Stimulated activated CD8-positive, alpha-beta memory T cell treated with anti-CD3 and anti-CD28 coated beads, Interleukin-4, amount 100 ng/mL, for 48 hours (primary cell): ENCODE measurements at regions not wholly inside any gene's neighbourhood (a gene's known extent, or its start where the extent isn't known, plus 50 kb on each side); places are given as distances from the start of the nearest gene placed in this dataset.

Experiments
- DNase-seq: peaks from one replicate; pipeline ENCODE4 v3.0.0-alpha.2; 2020

DNA sequence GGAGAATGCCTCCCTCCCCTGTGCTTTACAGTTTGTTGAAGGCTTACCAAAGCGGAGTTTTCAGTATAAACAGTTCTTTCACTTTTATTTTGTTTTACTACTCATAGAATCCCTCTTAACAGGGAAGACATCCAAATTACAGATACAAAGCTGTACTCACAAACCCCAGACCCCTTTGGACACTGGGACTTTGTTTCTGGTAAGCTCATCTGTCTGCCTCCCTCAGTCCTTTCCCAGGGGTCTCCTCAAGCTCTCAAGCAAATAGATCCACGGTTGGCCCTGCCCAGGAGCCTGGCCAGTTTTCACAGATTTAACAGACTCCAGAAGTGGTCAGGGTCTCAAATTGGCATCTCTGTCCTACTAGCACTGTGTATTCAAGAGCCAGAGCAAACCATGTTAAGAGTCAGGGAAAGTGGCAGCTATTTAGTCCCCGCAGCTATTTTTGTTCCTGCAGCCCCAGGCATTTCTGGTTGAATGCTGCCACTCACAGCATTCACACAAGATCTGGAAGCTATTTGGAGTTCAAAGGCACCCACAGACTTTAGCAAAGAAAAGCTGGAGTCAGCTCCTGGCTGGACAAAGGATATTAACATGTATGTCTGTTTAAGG, 54.2 kb downstream of the TMEM100 start:
- no peak for DNase-seq

DNA sequence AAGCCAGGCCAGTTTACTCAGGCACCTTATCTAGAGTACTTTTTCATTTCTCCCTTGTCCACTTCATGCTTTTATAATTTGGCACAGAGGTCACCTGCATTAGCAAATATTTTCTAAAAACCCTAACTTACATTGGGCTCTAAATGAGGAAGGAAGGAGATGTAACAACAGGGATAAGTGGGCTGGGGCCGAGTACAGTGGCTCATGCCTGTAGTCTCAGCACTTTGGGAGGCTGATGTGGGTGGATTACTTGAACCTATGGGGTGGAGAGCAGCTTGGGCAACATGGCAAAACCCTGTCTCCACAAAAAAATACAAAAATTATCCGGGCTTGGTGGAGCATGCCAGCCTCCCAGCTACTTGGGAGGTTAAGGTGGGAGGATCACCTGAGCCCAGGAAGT, 55.9 kb downstream of the TMEM100 start:
- no peak for DNase-seq

DNA sequence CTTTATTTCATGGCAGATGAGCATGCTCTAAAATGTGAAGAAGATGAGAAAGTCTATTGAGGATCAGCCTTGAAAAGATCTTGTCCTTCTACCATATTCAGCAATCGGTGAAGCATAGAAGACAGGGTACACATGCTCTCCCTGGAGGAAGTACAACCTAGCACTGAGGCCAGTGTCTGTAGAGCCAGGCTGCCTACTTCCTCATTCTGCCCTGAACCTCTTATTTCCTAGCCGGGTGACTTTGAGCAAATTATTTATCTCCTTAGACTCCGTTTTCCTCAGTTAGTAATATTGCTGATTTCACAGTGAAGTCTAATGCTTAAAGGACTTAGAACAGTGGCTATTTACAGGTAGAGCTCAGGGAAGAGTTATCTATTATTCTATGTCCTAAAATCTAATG, 58.4 kb downstream of the TMEM100 start:
- no peak for DNase-seq

DNA sequence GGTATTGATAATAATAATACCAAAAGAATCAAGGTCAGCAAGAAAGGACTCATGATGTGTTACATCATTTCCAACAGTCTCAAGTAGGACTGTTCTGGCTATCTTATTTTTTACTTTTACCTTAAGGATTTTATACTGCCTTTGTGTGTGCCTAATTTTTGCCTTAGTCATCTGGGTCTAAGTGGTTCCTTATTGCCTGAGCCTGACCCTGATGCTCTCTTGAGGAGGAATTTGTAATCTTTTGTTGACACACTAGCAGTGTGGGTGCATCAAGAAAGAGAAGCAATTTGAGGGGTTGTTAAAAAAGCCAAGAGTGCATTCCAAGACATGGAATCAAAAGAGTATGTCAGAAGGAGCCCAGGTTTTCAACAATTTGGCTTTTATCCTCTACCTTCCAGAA, 59.3 kb downstream of the TMEM100 start:
- no peak for DNase-seq

DNA sequence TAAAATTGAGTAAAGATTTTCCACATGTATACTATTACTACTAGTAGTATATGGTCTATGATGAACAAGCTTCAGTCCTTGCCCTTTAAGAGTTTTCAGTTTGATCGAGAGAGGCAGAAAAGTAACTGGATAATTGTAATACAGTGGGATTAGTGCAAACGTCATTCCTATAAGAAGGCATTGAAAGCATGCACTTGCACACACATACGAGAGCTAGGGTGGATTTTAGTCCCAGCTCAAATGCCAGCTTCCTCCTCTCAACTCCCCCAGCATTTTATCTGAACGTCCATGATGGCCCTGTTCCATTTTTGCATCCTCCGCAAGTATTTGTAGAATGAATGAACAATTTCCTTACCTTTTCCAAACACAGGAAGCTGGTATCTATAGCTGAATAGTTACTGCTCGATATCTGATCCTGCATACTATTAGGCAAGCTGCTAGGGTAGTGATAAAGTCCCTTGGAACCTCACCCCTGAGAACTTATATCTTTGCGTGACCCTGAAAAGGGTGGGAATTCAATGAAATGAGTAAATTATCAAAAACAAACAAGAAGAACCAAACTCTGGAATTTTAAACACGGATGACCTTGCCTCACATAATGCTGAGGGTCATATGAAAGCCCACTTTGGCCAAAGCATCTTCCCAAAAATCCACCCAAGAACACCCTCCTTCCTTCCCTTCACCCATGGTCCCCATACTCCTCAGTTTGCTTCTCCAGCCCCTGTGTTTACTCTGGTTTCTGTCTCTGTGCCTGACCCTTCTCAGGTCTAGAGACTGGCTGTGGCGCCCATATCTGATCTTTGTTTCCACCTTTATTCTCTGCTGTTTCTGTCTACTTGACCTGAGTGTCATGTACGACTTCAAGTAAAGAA, 60.5 kb downstream of the TMEM100 start:
- DNase-seq: no peak

DNA sequence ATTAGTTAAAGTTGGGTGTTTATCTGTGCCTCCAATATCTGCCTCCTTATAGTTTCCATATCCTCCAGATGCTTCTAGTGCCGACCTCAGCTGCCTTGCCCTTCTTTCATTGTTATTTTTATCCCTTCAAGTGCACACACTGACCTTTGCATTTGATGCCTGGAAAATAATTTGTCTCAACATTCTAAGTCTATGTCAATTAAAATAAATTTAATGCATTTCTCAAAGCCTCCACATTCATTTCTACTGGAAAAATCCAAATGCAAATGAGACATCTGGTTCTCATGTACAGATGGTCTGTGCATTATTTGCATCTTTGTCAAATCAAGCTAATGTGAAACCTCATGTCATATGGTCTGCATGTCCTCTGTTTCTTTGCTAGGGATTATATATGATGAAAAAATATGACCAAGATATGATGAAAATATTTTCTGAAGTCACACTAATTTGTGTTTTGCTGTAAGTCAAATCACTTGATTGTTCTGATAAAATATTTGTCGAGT, 61.4 kb downstream of the TMEM100 start:
- no peak for DNase-seq

DNA sequence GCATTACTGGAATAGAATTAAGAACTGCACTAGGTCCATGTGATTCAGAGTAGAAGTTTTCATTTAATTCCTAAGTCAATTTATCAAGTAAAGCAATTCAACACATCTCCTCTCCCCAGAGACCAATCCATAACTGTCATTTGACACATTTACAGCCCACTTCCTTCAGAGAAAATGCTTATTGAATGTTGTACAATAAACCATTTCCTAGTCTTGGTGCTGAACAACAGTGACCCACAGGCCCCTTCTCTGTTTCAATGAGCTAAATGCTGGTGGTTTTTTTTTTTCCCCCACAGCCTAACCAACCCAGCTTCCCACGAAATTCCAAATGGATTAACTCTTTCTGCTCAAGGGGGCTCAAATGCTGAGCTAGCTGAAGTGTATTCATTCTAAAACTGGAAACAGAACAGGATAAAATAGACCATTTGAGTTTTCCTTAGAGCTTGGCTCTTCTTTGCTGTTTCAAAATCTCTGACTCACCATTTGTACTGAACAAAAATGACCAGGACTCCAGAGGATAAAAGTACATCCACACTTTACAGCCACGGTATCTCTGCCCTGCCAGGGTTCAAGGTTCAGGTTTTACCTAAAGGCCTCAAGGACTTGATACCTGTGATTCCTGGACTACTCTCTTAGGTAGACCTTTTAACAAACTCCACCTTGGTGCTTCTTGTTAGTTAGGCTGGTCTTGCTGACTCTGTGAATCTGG, 62.3 kb downstream of the TMEM100 start:
- DNase-seq: no peak

DNA sequence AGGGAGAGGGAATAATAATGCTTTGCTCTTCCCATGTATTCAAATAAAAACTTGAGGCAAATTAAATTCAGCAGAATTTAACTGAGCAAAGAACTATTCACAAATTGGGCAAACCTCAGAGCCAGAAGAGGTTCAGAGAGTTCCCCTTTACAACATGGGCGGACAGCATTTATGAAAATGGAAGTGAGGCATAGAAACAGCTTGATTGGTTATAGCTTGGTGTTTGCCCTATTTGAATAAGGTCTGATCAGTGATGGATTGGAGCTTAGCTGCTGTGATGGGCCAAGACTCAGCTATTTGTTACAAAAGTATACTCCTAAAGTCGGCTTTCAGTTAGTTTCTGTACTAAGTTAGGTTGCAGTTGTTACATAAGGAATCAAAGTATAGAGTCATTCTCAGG, 63.0 kb downstream of the TMEM100 start:
- DNase-seq: no peak

DNA sequence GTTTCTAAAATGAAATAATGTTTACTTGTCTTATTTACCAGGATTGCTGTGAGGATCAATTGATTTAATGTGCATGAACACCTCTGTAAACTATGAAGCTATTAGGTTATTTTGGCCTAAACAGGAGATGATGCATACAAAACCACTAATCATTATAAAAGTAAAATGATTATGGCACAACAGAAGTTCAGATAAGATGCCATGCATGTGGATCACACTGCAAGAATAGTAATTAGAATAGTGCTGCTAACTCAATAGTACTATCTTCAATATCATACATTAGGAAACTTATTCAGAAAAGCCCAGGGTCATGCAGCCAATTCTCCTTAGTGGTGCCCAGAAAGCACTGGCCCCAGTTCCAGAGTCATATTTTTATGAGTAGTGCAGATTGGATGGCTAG, 66.9 kb downstream of the TMEM100 start:
- DNase-seq: no peak

DNA sequence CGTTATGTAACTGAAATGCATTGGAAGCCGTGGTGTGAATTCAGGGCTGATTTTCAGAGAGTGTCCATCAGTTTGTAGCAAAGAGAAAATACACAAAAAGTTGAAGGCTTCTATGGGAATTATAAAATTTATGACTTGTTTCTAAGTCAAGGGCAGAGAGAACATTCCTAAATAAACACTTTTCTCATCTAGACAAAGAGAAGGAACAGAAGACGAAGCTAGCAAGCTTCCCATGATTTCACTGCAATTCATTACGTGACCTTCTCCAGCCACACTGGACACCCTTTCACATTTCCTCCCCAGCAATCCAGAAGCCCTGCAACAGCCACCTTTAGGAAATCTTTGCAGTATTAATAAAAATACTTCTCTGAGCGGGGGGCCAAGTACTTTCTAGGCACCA, 67.8 kb downstream of the TMEM100 start:
- DNase-seq: no peak

DNA sequence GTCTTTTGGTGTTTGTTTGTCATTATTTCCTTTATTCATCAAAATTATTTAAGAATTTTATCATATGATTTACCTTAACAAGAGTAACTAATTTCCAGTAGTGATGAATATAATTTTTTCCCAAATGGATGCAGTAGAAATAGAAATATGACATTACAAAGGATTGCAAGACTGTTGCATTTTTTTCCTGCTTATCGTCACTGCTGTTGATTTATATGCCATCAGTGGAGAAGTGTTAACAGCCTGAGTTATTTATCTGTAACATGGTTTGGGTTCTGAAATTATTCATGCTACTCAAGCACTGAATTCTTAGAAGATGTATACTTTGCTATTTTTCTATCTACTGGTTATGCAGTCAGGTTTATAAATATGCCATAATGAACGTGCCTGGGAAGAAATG, 68.6 kb downstream of the TMEM100 start:
- DNase-seq: no peak

DNA sequence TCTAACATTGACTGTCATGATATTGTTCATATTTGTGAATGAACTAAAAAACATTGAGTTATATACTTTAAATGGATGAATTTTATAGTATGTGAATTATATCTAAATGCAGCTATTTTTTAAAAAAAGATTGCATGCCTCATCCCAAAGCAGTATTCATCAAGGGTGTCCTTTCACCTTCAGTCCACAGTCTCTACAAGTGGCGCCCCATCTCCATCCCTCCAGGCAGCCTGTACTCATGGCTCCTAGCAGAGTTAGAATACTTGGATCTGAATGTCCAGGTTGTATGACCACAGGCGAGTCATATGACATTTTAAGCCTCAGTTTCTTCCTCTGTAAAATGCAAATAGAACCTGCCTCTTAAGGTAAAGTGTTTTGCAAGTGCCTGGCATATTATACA, 69.8 kb downstream of the TMEM100 start:
- DNase-seq: no peak

DNA sequence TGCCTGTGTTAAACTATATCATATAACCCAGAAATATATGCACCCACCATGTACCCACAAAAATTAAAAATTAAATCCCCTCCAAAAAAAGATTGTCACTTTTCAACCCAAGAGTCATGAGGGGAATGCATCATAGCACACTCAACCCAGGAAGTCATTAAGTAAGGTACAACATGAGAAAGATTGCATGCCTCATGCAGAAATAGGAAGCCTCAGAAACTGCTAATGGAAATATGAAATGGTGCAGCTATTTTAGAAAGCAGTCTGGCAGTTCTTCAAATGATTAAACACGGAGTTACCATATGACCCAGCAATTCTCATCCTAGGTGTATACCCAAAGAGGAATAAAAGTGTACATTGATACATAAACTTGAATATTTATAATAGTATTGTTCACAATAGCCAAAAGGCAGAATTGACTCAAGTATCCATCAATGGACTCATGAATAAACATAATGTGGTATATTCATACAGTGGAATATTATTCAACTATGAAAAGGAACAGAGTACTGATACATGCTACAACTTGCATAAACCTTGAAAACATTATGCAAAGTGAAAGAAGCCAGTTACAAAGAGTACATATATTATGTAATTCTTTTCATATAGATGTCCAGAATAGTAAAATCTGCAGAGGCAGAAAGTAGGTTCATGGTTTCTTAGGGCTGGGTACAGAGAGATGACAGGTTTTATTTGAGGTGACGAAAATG, 70.4 kb downstream of the TMEM100 start:
- DNase-seq: no peak

DNA sequence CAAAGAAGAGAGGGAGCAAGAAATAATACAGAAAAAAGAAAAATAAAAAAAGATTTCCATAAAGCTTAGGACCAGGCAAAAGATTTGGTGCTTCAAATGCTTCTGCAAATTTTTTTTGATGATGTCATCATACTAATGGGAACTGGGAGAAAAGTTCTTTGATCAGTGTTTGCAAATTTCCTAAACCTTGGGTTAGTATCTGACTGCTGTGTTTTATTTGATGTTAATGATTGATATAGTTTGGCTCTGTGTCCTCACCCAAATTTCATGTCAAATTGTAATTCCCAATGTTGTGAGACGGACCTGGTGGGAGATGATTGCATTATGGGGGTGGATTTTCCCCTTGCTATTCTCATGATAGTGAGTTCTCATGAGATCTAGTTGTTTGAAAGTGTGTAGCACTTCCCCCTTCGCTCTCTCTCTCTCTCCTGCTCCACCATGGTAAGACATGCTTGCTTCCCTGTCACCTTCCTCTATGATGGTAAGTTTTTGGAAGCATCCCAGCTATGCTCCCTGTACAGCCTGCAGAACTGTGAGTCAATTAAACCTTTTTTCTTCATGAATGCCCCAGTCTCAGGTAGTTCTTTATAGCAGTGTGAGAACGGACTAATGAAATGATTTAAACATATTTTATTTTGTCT, 72.6 kb downstream of the TMEM100 start:
- no peak for DNase-seq

DNA sequence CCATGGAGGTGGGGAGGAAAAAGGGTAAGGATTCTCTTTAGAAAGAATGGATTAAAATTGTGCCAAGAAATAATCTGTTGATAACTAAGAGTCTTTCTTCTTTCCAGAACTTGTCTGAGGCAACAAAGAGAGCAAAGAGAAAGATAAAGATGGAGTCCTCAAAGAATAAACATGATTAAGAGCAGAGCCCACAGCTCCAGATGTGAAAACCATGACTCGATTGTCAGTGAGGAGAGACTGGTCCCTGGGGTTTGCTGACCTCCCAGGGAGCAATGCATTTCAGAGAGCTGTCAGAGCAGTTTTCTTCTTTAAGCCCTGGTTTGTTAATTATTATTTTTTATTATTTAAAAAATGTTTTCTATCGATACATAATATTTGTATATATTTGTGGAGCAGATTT, 74.6 kb downstream of the TMEM100 start:
- DNase-seq: no peak

DNA sequence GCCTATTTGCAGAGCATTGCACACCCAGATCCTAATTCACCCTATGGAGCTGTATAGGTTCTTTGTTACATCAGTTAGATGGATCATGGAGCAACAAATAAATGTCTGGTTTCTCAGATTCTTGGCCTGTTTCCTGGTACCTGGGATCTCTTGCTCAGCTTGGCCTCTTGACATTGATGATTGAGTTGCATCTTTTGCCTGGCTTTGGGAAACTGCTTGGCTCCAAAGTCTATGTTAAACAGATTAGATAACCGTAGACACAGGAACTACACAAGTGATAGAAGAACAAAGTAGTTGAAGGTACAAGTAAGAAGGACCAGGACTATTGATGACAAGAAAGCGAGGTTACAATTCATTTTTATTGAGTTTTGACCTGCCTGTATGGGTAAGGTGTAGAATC, 77.3 kb downstream of the TMEM100 start:
- DNase-seq: no peak

DNA sequence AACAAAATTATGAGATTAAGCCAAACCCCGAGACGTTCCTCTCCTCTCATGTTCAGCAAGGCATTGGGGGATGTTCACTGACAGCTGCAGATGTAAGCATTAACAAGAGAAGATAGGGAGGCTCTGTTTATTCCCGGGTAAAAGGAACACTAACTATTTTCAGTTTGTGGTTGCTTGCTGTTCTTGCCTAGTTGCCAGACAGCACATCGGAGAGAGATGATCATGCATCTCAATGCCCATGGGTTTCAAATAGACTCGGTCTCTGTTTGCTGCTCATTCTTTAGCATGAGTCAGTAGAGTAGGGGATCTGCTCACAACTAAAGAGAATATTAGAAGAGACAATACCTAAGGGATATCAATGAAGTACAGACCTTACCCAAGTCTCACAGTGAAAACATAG, 78.3 kb downstream of the TMEM100 start:
- DNase-seq: no peak

DNA sequence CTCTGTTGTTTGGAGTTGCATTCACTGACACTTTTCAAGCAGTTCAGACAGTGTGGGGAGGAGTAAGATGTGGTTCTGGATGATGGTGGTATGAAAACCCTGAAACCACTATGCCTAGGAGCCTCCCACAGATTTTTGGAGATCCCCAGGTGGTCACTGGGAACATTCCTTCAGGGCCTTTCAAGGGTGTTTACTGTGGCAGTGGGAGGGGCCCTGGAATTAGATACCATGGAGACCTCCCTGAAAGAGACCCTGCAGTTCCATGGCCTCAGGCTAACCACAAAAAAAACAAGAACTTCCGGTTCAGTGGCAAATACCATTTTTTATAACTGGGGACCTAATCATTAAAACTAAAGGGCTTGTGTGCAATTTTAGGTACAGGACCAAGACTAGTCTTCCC, 79.9 kb downstream of the TMEM100 start:
- DNase-seq: no peak

DNA sequence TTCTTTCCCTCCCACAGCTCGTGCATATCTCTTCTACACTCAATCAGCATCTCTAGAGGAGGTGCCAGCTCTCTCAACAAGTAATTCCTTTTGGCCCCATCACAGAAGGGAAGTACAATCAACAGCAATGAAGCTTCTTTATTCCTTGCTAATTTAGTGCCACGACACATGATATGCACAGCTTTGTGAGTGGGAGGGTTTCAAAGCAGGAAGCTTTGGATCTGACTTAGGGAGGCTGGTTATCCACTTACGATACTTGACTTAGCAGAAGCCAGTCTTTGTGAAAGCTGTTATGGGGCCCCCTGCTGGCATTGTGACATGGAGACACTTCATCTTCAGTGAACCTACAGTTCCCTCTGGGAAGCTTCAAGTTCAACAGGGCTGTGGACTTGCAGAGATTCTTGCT, 81.0 kb downstream of the TMEM100 start:
- DNase-seq: peak; percentile 53

DNA sequence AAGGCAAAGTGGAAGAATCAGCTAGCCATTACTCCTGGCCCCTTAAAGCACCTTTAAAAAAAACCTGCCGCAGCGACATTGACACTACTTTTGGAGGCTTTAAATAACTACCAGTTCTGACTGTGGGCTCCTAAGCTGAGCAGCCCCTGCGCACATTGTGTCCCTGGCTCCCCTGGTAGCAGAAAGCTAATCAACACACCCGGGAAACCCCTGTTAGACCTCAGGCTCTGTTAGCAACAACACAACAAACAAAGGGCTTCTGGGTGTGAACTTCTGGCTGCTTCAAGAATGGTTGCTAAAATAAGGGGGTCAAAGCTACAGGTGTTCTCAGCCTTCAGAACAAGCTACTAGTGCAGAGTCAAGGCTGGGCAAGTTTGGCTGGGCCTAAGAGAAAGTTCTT, 83.6 kb downstream of the TMEM100 start:
- DNase-seq: no peak

DNA sequence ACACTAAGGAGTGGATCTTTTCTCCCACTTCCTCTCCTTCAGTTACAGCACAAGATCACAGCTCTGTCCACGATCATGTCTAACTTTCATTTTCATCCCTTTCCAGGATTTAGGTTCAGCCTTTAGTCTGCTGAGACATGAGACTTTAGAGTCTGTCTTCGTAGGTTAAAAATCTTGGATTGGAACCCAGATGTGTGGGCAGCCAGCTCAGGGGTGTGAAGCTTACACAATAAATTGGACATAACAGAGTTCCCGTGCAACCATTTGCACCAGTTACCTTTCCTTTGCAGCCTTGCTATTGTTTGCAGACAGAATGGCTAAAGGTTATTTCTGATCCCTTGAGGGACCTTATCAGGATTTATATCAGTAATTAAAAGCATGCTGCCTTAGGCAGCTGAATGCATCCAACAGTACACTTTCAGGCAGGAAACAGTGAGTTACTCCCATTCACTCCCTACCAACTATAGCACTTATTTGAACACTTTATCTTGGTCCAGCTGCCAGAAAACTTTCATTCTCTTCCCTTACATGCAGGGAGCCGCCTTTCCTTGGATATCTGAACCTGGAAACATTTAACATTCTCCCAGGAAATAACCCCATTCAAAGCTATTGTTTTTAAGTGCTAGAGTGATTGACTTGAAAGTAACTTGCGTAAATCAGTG, 87.3 kb downstream of the TMEM100 start:
- no peak for DNase-seq

DNA sequence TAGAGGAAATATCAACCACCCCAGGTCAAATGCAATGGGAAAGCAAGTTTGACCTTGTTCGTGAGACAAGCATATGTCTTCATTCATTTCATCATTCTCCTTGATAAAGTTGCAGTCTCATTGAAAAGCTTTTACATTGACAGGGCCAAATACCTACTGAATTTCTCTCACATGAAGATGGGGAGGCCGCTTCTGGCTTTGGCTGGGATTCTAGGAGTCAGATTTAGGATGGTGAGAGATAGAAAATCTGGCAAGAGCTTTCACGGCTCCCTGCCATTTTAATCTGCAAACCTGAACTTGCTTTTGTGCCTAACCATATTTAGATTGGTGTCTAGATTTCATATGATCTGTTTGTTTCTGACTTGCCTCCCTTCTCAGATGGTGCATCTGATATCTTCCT, 88.0 kb downstream of the TMEM100 start:
- no peak for DNase-seq
